Liver (tissue), 8 donors: ENCODE measurements at regions not wholly inside any gene's neighbourhood (a gene's known extent, or its start where the extent isn't known, plus 50 kb on each side); places are given as distances from the start of the nearest gene placed in this dataset.

Experiments used
- DNase-seq: peaks from one replicate; pipeline ENCODE4 v3.0.0-alpha.2; 2017; ENCODE audit warnings: low spot score
- H3K27ac ChIP-seq, 2 donors: one replicate each; pipeline ENCODE4 v1.7.0; 2013; ENCODE audit warnings: inconsistent platforms in 2 of 2, low read length in 2 of 2, control low read depth in 1 of 2, low read depth in 1 of 2, mild to moderate bottlenecking in 1 of 2
- H3K27me3 ChIP-seq, 4 donors: one replicate each; pipeline versions ENCODE4 v1.6.1 to v1.7.0; 2013; ENCODE audit warnings: low read length in 3 of 4, inconsistent platforms in 1 of 4, mild to moderate bottlenecking in 1 of 4, moderate library complexity in 1 of 4; ENCODE audit not compliant: control insufficient read depth in 4 of 4, insufficient read depth in 4 of 4
- H3K36me3 ChIP-seq, 4 donors: one replicate each; pipeline versions ENCODE4 v1.6.1 to v1.7.0; 2013; ENCODE audit warnings: low read length in 3 of 4, mild to moderate bottlenecking in 3 of 4, low read depth in 1 of 4, moderate library complexity in 1 of 4; ENCODE audit not compliant: control insufficient read depth in 4 of 4, insufficient read depth in 3 of 4
- H3K4me1 ChIP-seq, 4 donors: one replicate each; pipeline versions ENCODE4 v1.6.1 to v1.7.0; 2013; ENCODE audit warnings: low read length in 3 of 4, mild to moderate bottlenecking in 3 of 4, moderate library complexity in 1 of 4; ENCODE audit not compliant: control insufficient read depth in 4 of 4, insufficient read depth in 4 of 4
- H3K4me3 ChIP-seq, 3 donors: one replicate each; pipeline versions ENCODE4 v1.6.1 to v1.7.0; 2013; ENCODE audit warnings: low read length in 3 of 3, control low read depth in 1 of 3, low read depth in 1 of 3, mild to moderate bottlenecking in 1 of 3
- H3K9ac ChIP-seq, 2 donors: one replicate each; pipeline ENCODE4 v1.7.0; 2013; ENCODE audit warnings: low read length in 2 of 2, mild to moderate bottlenecking in 2 of 2, moderate library complexity in 2 of 2, control low read depth in 1 of 2, low read depth in 1 of 2
- H3K9me3 ChIP-seq, 4 donors: one replicate each; pipeline versions ENCODE4 v1.6.1 to v1.7.0; 2013; ENCODE audit warnings: low read length in 3 of 4; ENCODE audit not compliant: control insufficient read depth in 4 of 4
- CTCF ChIP-seq: fragments of 150-350 bp; IDR thresholded peaks from 2 replicates; pipeline ENCODE4 v1.5.1; 2017; ENCODE audit warnings: improper control_type of control experiment, low read depth, low read length; ENCODE audit not compliant: missing input control
- EGR1 ChIP-seq, 2 donors: IDR thresholded peaks; 2 replicates each; pipeline ENCODE4 v1.6.1; 2016 to 2018; ENCODE audit warnings: antibody characterized with exemption in 2 of 2, low read depth in 2 of 2
- FOXA1 ChIP-seq: IDR thresholded peaks from 2 replicates; pipeline ENCODE4 v1.6.1; 2016; ENCODE audit warnings: antibody characterized with exemption
- FOXA2 ChIP-seq: IDR thresholded peaks from 2 replicates; pipeline ENCODE4 v1.6.1; 2016; ENCODE audit warnings: antibody characterized with exemption
- GABPA ChIP-seq, 2 donors: IDR thresholded peaks in 1 of 2; conservative IDR thresholded peaks in 1 of 2; 2 replicates each; pipeline ENCODE4 v1.6.1; 2016; ENCODE audit warnings: antibody characterized with exemption in 2 of 2, mild to moderate bottlenecking in 1 of 2, moderate library complexity in 1 of 2
- HNF4A ChIP-seq, 2 donors: conservative IDR thresholded peaks; 2 replicates each; pipeline ENCODE4 v1.6.1; 2016; ENCODE audit warnings: antibody characterized with exemption in 2 of 2, mild to moderate bottlenecking in 2 of 2
- HNF4G ChIP-seq: IDR thresholded peaks from 2 replicates; pipeline ENCODE4 v1.6.1; 2016; ENCODE audit warnings: antibody characterized with exemption
- JUND ChIP-seq, 2 donors: IDR thresholded peaks; 2 replicates each; pipeline ENCODE4 v1.6.1; 2016; ENCODE audit warnings: antibody characterized with exemption in 2 of 2
- NR2F2 ChIP-seq: IDR thresholded peaks from 2 replicates; pipeline ENCODE4 v1.6.1; 2016; ENCODE audit warnings: antibody characterized with exemption
- RAD21 ChIP-seq, 2 donors: IDR thresholded peaks; 2 replicates each; pipeline ENCODE4 v1.6.1; 2016; ENCODE audit warnings: antibody characterized with exemption in 2 of 2, mild to moderate bottlenecking in 2 of 2
- REST ChIP-seq: IDR thresholded peaks from 2 replicates; pipeline ENCODE4 v1.6.1; 2016; ENCODE audit warnings: antibody characterized with exemption, mild to moderate bottlenecking
- RXRA ChIP-seq, 2 donors: IDR thresholded peaks; 2 replicates each; pipeline ENCODE4 v1.6.1; 2017 to 2018; ENCODE audit warnings: antibody characterized with exemption in 2 of 2, mild to moderate bottlenecking in 1 of 2
- SP1 ChIP-seq: IDR thresholded peaks from 2 replicates; pipeline ENCODE4 v1.6.1; 2018; ENCODE audit warnings: antibody characterized with exemption, mild to moderate bottlenecking
- TAF1 ChIP-seq: conservative IDR thresholded peaks from 2 replicates; pipeline ENCODE4 v1.6.1; 2016; ENCODE audit warnings: antibody characterized with exemption, mild to moderate bottlenecking
- ZBTB33 ChIP-seq: IDR thresholded peaks from 2 replicates; pipeline ENCODE4 v1.6.1; 2016; ENCODE audit warnings: antibody characterized with exemption
- WGBS: extraction: QIAGEN DNeasy Blood & Tissue Kit; methylation state at CpG from one replicate; pipeline ENCODE4 v1.1.7; 2013; 5-methylcytosine and 5-hydroxymethylcytosine counted together
- donor health status: healthy.
- donor health status: healthy.
- donor health status: healthy.
- donor health status: healthy.
- donor health status: healthy.

- TF ChIP-seq EGR1 (IDR thresholded peaks at IDR 0.05; ENCODE audit: low read depth in 2 of 2) (no peak), RAD21 (IDR thresholded peaks at IDR 0.05) (no peak), CTCF (no peak), ZBTB33 (no peak), HNF4G (no peak), SP1 (no peak), GABPA (IDR thresholded peaks at IDR 0.05 in 1 of 2, conservative IDR thresholded peaks at IDR 0.05 in 1 of 2) (no peak), FOXA1 (no peak), TAF1 (no peak), FOXA2 (no peak)
- WGBS: 91% methylated on average over 16 of the region's 16 CpGs
- Histone ChIP-seq H3K36me3 (no peaks in the 10 kb centered on the region), H3K9ac (no peak overlapping the region), H3K4me1 (no peaks in the 10 kb centered on the region), H3K27ac (no peak overlapping the region), H3K4me3 (no peak overlapping the region), H3K9me3 (no peaks in the 10 kb centered on the region), H3K27me3 (peaks cover 0 to 3% (median 0%) of the 10 kb centered on the region in 4 donors)
- DNase-seq: no peak
These were observed 172.7 kb upstream of the PARP11 start for GRCh38 chr12:4045786-4046494.

GRCh38 chr12:4044736-4045730, 171.8 kb upstream of the PARP11 start:
- Histone ChIP-seq H3K4me3 (no peak overlapping the region), H3K4me1 (no peaks in the 10 kb centered on the region), H3K27ac (no peak overlapping the region), H3K9ac (no peak overlapping the region), H3K36me3 (no peaks in the 10 kb centered on the region), H3K27me3 (peaks cover 0 to 3% (median 0%) of the 10 kb centered on the region in 4 donors), H3K9me3 (no peaks in the 10 kb centered on the region)
- TF ChIP-seq RXRA (IDR thresholded peaks at IDR 0.05) (no peak), TAF1 (no peak), HNF4A (conservative IDR thresholded peaks at IDR 0.05) (no peak), JUND (IDR thresholded peaks at IDR 0.05) (no peak), FOXA1 (no peak), ZBTB33 (no peak), SP1 (no peak), RAD21 (IDR thresholded peaks at IDR 0.05) (no peak), GABPA (IDR thresholded peaks at IDR 0.05 in 1 of 2, conservative IDR thresholded peaks at IDR 0.05 in 1 of 2) (no peak), REST (no peak), NR2F2 (no peak), HNF4G (no peak)
- no peak for DNase-seq
- WGBS: 89% methylated on average over 23 of the region's 23 CpGs
